Ascending aorta (tissue), 2 donors: ENCODE measurements at regions not wholly inside any gene's neighbourhood (a gene's known extent, or its start where the extent isn't known, plus 50 kb on each side); places are given as distances from the start of the nearest gene placed in this dataset.

ENCODE experiments used
- DNase-seq, 2 donors: peaks; one replicate each; pipeline ENCODE4 v3.0.0-alpha.2; 2019; ENCODE audit warnings: low spot score in 2 of 2
- H3K27ac ChIP-seq, 2 donors: fragments of 200-600 bp; sonication (generic); one replicate each; pipeline ENCODE4 v1.5.1; 2016 to 2017; ENCODE audit warnings: mild to moderate bottlenecking in 1 of 2
- H3K27me3 ChIP-seq: fragments of 200-600 bp; sonication (generic); one replicate; pipeline ENCODE4 v1.5.1; 2017
- H3K36me3 ChIP-seq, 2 donors: fragments of 200-600 bp; sonication (generic); one replicate each; pipeline ENCODE4 v1.5.1; 2016
- H3K4me1 ChIP-seq, 2 donors: fragments of 200-600 bp; sonication (generic); one replicate each; pipeline ENCODE4 v1.5.1; 2016 to 2017; ENCODE audit warnings: mild to moderate bottlenecking in 1 of 2
- H3K4me3 ChIP-seq, 2 donors: fragments of 200-600 bp; sonication (generic); one replicate each; pipeline ENCODE4 v1.5.1; 2016 to 2017; ENCODE audit warnings: mild to moderate bottlenecking in 1 of 2
- H3K9me3 ChIP-seq, 2 donors: fragments of 200-600 bp; sonication (generic); one replicate each; pipeline ENCODE4 v1.5.1; 2016
- CTCF ChIP-seq, 3 experiments: fragments of 200-600 bp in 2 of 3; fragments of 450-650 bp in 1 of 3; sonication (generic) in 2 of 3; IDR thresholded peaks; one replicate each; pipeline ENCODE4 v1.5.1; 2016 to 2019; ENCODE audit warnings: antibody characterized with exemption in 3 of 3, mild to moderate bottlenecking in 1 of 3, moderate library complexity in 1 of 3
- intact Hi-C: fragments of 100-400 bp; cut with DNase I; formaldehyde crosslinking; loops from one replicate; pipeline ENCODE4 v1.15.1; 2023

GRCh38 chr2:152890736-152891135, 172.3 kb downstream of the ARL6IP6 start:
- no peak overlapping the region for H3K4me3 ChIP-seq
- H3K27ac ChIP-seq = no peak overlapping the region
- intact Hi-C loops = no loop called here
- H3K9me3 ChIP-seq = no peaks in the 10 kb centered on the region
- DNase-seq = no peak
- no peaks in the 10 kb centered on the region for H3K36me3 ChIP-seq
- no peaks in the 10 kb centered on the region for H3K27me3 ChIP-seq
- TF ChIP-seq CTCF (IDR thresholded peaks at IDR 0.05) = no peak
- H3K4me1 ChIP-seq = no peaks in the 10 kb centered on the region

GRCh38 chr2:152883951-152884487, 165.6 kb downstream of the ARL6IP6 start:
- intact Hi-C loops = no loop called here
- no peak for DNase-seq
- H3K36me3 ChIP-seq = no peaks in the 10 kb centered on the region
- no peaks in the 10 kb centered on the region for H3K9me3 ChIP-seq
- H3K4me3 ChIP-seq = no peak overlapping the region
- no peaks in the 10 kb centered on the region for H3K4me1 ChIP-seq
- no peak for TF ChIP-seq CTCF (IDR thresholded peaks at IDR 0.05)
- no peak overlapping the region for H3K27ac ChIP-seq
- H3K27me3 ChIP-seq = no peaks in the 10 kb centered on the region

GRCh38 chr2:152881527-152881926, 163.1 kb downstream of the ARL6IP6 start:
- Histone ChIP-seq H3K4me3 (no peak overlapping the region), H3K36me3 (no peaks in the 10 kb centered on the region), H3K9me3 (no peaks in the 10 kb centered on the region), H3K4me1 (no peaks in the 10 kb centered on the region), H3K27me3 (no peaks in the 10 kb centered on the region), H3K27ac (no peak overlapping the region)
- TF ChIP-seq CTCF (IDR thresholded peaks at IDR 0.05) = no peak
- intact Hi-C loops = no loop called here
- DNase-seq = no peak

GRCh38 chr2:152879275-152879674, 160.9 kb downstream of the ARL6IP6 start:
- TF ChIP-seq CTCF (IDR thresholded peaks at IDR 0.05) = no peak
- Histone ChIP-seq H3K27me3 (no peaks in the 10 kb centered on the region), H3K27ac (no peak overlapping the region), H3K36me3 (no peaks in the 10 kb centered on the region), H3K9me3 (no peaks in the 10 kb centered on the region), H3K4me1 (no peaks in the 10 kb centered on the region), H3K4me3 (no peak overlapping the region)
- no peak for DNase-seq
- intact Hi-C loops = no loop called here

GRCh38 chr2:152875701-152876695, 157.6 kb downstream of the ARL6IP6 start:
- Histone ChIP-seq H3K36me3 (no peaks in the 10 kb centered on the region), H3K4me3 (no peak overlapping the region), H3K4me1 (no peaks in the 10 kb centered on the region), H3K27ac (no peak overlapping the region), H3K9me3 (no peaks in the 10 kb centered on the region), H3K27me3 (no peaks in the 10 kb centered on the region)
- DNase-seq = no peak
- intact Hi-C loops = no loop called here
- TF ChIP-seq CTCF (IDR thresholded peaks at IDR 0.05) = no peak
